ENCODE measurements at regions not wholly inside any gene's neighbourhood (a gene's known extent, or its start where the extent isn't known, plus 50 kb on each side); places are given as distances from the start of the nearest gene placed in this dataset.

DNA sequence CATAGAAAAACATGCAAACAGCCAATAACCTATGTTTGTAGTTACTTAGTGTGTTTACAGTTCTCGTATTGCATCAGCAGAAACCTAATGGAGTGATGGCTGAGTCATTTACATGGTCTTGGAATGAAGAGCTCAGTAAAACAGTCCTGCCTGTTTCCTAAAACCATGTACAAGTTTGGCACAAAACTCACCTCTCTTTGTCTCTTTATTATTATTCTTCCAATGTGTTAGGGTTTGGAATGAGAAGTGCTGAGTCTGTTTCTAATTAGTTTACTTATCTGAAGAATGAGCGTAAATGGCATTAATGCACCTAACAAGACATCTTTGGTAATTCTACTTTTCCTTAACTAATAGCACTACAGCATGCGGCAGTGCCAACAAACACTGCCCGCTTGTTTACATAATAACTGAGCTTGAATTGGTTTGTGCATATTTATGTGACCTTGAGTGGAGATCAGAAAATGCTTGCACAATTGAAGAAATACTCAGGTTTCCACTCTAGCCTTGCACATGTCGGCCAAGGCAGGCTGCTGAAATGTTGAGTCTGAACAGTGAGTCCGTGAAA lies 385.4 kb upstream of the SEMA6D start:
- ATAC-seq (no peak), DNase-seq (no peak)
- Histone ChIP-seq H3K27me3 (ENCODE audit: control insufficient read depth in 2 of 2, insufficient read depth in 2 of 2, low read length in 2 of 2) (no peaks in the 10 kb centered on the region), H3K4me1 (ENCODE audit: control insufficient read depth in 2 of 2, insufficient read depth in 2 of 2, low read length in 2 of 2) (no peaks in the 10 kb centered on the region), H3K4me3 (ENCODE audit: low read length) (no peak overlapping the region), H3K36me3 (ENCODE audit: control insufficient read depth in 2 of 3, insufficient read depth in 3 of 3, low read length in 3 of 3) (no peaks in the 10 kb centered on the region), H3K9me3 (ENCODE audit: control insufficient read depth in 2 of 3, low read length in 3 of 3) (no peaks in the 10 kb centered on the region), H3K27ac (ENCODE audit: low read depth, low read length) (no peak overlapping the region)
- intact Hi-C loops (cut with micrococcal nuclease): no loop called here
- Mint-ChIP-seq H3K4me1 (peaks cover 0 to 1% (median 0%) of the 10 kb centered on the region in 7 donors), H3K4me3 (no peak overlapping the region), H3K9me3 (peaks cover 0 to 9% (median 2%) of the 10 kb centered on the region in 11 donors), H3K36me3 (no peaks in the 10 kb centered on the region), H3K27me3 (peaks cover 0 to 4% (median 0%) of the 10 kb centered on the region in 5 donors), H3K27ac (no peak overlapping the region)
- ChIA-PET POLR2A (no interaction called here), CTCF (no interaction called here)

- CTCF ChIA-PET: no interaction called here
Observed at GRCh38 chr15:47332481-47332880, 384.8 kb upstream of the SEMA6D start.

DNA sequence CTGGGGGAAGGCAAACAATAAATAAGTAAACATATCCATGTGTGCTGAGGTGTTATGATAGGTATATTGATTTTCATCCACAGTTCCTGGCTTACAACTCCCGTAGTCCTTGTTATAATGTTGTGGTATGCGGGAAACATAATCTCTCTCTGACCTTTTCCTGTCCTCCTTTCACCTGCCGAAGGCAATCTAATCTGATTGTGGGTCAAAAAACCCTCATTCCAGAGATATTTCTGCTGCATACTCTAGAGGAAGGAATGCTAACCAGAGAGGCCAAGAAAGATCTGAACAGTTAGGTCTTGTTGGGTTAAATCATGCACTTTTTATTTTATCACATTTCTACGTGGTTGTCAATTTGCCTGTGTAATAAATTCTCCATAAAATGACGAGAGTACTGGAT lies 383.6 kb upstream of the SEMA6D start:
- Histone ChIP-seq H3K4me1 (ENCODE audit: control insufficient read depth in 2 of 2, insufficient read depth in 2 of 2, low read length in 2 of 2) (no peaks in the 10 kb centered on the region), H3K27me3 (ENCODE audit: control insufficient read depth in 2 of 2, insufficient read depth in 2 of 2, low read length in 2 of 2) (no peaks in the 10 kb centered on the region), H3K9me3 (ENCODE audit: control insufficient read depth in 2 of 3, low read length in 3 of 3) (no peaks in the 10 kb centered on the region), H3K36me3 (ENCODE audit: control insufficient read depth in 2 of 3, insufficient read depth in 3 of 3, low read length in 3 of 3) (no peaks in the 10 kb centered on the region), H3K4me3 (ENCODE audit: low read length) (no peak overlapping the region), H3K27ac (ENCODE audit: low read depth, low read length) (no peak overlapping the region)
- ATAC-seq: no peak
- Mint-ChIP-seq H3K4me1 (peaks cover 0 to 1% (median 0%) of the 10 kb centered on the region in 7 donors), H3K27me3 (peaks cover 0 to 4% (median 0%) of the 10 kb centered on the region in 5 donors), H3K36me3 (no peaks in the 10 kb centered on the region), H3K27ac (no peak overlapping the region), H3K9me3 (peaks cover 0 to 10% (median 2%) of the 10 kb centered on the region in 11 donors), H3K4me3 (no peak overlapping the region)
- ChIA-PET CTCF (no interaction called here), POLR2A (no interaction called here)
- intact Hi-C loops (cut with micrococcal nuclease): no loop called here
- no peak for DNase-seq

More at GRCh38 chr15:47332481-47332880, 384.8 kb upstream of the SEMA6D start:
- POLR2A ChIA-PET: no interaction called here
- Histone ChIP-seq H3K27ac (ENCODE audit: low read depth, low read length) (no peak overlapping the region), H3K4me1 (ENCODE audit: control insufficient read depth in 2 of 2, insufficient read depth in 2 of 2, low read length in 2 of 2) (no peaks in the 10 kb centered on the region), H3K9me3 (ENCODE audit: control insufficient read depth in 2 of 3, low read length in 3 of 3) (no peaks in the 10 kb centered on the region), H3K27me3 (ENCODE audit: control insufficient read depth in 2 of 2, insufficient read depth in 2 of 2, low read length in 2 of 2) (no peaks in the 10 kb centered on the region), H3K4me3 (ENCODE audit: low read length) (no peak overlapping the region), H3K36me3 (ENCODE audit: control insufficient read depth in 2 of 3, insufficient read depth in 3 of 3, low read length in 3 of 3) (no peaks in the 10 kb centered on the region)
- intact Hi-C loops (cut with micrococcal nuclease): no loop called here
- no peaks in the 10 kb centered on the region for H3K36me3 Mint-ChIP-seq
- H3K4me1 Mint-ChIP-seq: peaks cover 0 to 1% (median 0%) of the 10 kb centered on the region in 7 donors
- DNase-seq (no peak), ATAC-seq (no peak)
- no peak overlapping the region for H3K27ac Mint-ChIP-seq
- H3K4me3 Mint-ChIP-seq: no peak overlapping the region
- H3K9me3 Mint-ChIP-seq: peaks cover 0 to 9% (median 2%) of the 10 kb centered on the region in 11 donors
- H3K27me3 Mint-ChIP-seq: peaks cover 0 to 4% (median 0%) of the 10 kb centered on the region in 5 donors

DNA sequence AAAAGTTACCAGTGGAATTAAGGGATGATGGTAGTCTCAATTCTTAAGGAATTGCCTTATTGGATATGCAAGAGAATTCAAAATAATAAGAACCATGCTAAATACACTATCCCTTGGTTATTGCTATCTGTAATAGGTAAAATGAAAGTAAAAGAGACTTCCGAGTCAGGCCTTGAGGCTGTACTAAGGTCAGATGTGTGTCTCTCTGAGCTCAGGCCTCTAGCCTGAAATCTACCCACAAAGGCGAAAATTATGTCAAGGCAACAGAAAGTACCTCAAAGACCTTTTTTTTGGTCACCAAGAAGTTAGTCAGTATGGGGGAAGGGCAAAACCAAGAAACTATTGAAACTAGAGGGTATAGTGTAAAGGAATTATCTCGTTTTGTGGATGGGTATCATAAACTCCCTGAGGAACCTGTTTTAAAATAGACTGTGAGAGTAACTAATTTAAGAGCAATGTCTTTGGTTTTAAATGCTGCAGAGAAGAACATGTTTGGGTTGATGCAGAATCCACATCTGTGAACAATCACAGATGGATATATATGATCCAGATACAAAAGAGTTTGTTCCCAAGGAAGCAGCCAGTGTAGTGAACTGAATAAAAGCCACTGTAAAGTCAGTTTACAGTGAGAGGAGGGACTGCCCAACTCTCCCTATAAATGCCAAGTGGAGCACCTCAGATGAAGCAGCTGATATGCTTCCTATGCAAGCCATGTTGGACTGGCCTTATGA lies 382.3 kb upstream of the SEMA6D start:
- H3K9me3 ChIP-seq (ENCODE audit: control insufficient read depth in 2 of 3, low read length in 3 of 3): no peaks in the 10 kb centered on the region
- POLR2A ChIA-PET: no interaction called here
- no peaks in the 10 kb centered on the region for H3K36me3 Mint-ChIP-seq
- ATAC-seq (no peak), DNase-seq (no peak)
- peaks cover 0 to 10% (median 2%) of the 10 kb centered on the region in 11 donors for H3K9me3 Mint-ChIP-seq
- CTCF ChIA-PET: no interaction called here
- peaks cover 0 to 6% (median 0%) of the 10 kb centered on the region in 5 donors for H3K27me3 Mint-ChIP-seq
- H3K27me3 ChIP-seq (ENCODE audit: control insufficient read depth in 2 of 2, insufficient read depth in 2 of 2, low read length in 2 of 2): no peaks in the 10 kb centered on the region
- H3K4me3 ChIP-seq (ENCODE audit: low read length): no peak overlapping the region
- intact Hi-C loops (cut with micrococcal nuclease): no loop called here
- H3K27ac Mint-ChIP-seq: no peak overlapping the region
- no peaks in the 10 kb centered on the region for H3K36me3 ChIP-seq (ENCODE audit: control insufficient read depth in 2 of 3, insufficient read depth in 3 of 3, low read length in 3 of 3)
- H3K4me3 Mint-ChIP-seq: no peak overlapping the region
- H3K27ac ChIP-seq (ENCODE audit: low read depth, low read length): no peak overlapping the region
- H3K4me1 ChIP-seq (ENCODE audit: control insufficient read depth in 2 of 2, insufficient read depth in 2 of 2, low read length in 2 of 2): no peaks in the 10 kb centered on the region
- peaks cover 0 to 1% (median 0%) of the 10 kb centered on the region in 7 donors for H3K4me1 Mint-ChIP-seq

GRCh38 chr15:47337106-47337505 lies 380.2 kb upstream of the SEMA6D start:
- Mint-ChIP-seq H3K4me3 (no peak overlapping the region), H3K36me3 (no peaks in the 10 kb centered on the region), H3K4me1 (peaks cover 0 to 1% (median 0%) of the 10 kb centered on the region in 7 donors), H3K9me3 (peaks cover 0 to 10% (median 0%) of the 10 kb centered on the region in 11 donors), H3K27me3 (peaks cover 0 to 6% (median 0%) of the 10 kb centered on the region in 5 donors), H3K27ac (no peak overlapping the region)
- Histone ChIP-seq H3K4me1 (ENCODE audit: control insufficient read depth in 2 of 2, insufficient read depth in 2 of 2, low read length in 2 of 2) (no peaks in the 10 kb centered on the region), H3K27me3 (ENCODE audit: control insufficient read depth in 2 of 2, insufficient read depth in 2 of 2, low read length in 2 of 2) (no peaks in the 10 kb centered on the region), H3K4me3 (ENCODE audit: low read length) (no peak overlapping the region), H3K27ac (ENCODE audit: low read depth, low read length) (no peak overlapping the region), H3K36me3 (ENCODE audit: control insufficient read depth in 2 of 3, insufficient read depth in 3 of 3, low read length in 3 of 3) (no peaks in the 10 kb centered on the region), H3K9me3 (ENCODE audit: control insufficient read depth in 2 of 3, low read length in 3 of 3) (no peaks in the 10 kb centered on the region)
- POLR2A ChIA-PET: no interaction called here
- CTCF ChIA-PET: no interaction called here
- DNase-seq (no peak), ATAC-seq (no peak)
- intact Hi-C loops (cut with micrococcal nuclease): no loop called here

DNA sequence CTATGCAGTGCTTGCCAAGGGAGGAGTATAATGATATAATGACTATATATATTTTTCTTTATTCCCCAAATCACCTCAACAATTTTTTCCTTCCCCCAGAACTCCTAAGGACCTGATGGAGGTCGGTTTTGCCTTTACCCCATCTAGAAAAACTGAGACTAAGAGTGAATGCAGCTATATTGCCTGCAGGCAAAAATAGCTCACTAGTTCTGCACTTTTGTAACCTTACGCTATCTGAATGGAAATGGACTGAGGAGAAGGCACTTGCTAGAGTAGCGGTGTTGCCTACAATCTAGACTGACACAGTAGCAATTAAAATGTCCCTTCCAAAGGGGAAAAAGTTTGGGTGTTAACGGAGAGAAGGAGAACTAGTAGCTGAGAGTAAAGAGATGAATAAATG lies 379.5 kb upstream of the SEMA6D start:
- Mint-ChIP-seq H3K4me3 (no peak overlapping the region), H3K9me3 (peaks cover 0 to 10% (median 0%) of the 10 kb centered on the region in 11 donors), H3K4me1 (peaks cover 0 to 1% (median 0%) of the 10 kb centered on the region in 7 donors), H3K27me3 (peaks cover 0 to 6% (median 0%) of the 10 kb centered on the region in 5 donors), H3K27ac (no peak overlapping the region), H3K36me3 (no peaks in the 10 kb centered on the region)
- no peaks in the 10 kb centered on the region for H3K9me3 ChIP-seq (ENCODE audit: control insufficient read depth in 2 of 3, low read length in 3 of 3)
- no peak for DNase-seq
- POLR2A ChIA-PET: no interaction called here
- no peak overlapping the region for H3K27ac ChIP-seq (ENCODE audit: low read depth, low read length)
- H3K36me3 ChIP-seq (ENCODE audit: control insufficient read depth in 2 of 3, insufficient read depth in 3 of 3, low read length in 3 of 3): no peaks in the 10 kb centered on the region
- no peak for ATAC-seq
- CTCF ChIA-PET: no interaction called here
- H3K4me1 ChIP-seq (ENCODE audit: control insufficient read depth in 2 of 2, insufficient read depth in 2 of 2, low read length in 2 of 2): no peaks in the 10 kb centered on the region
- intact Hi-C loops (cut with micrococcal nuclease): no loop called here
- H3K4me3 ChIP-seq (ENCODE audit: low read length): no peak overlapping the region
- H3K27me3 ChIP-seq (ENCODE audit: control insufficient read depth in 2 of 2, insufficient read depth in 2 of 2, low read length in 2 of 2): no peaks in the 10 kb centered on the region

DNA sequence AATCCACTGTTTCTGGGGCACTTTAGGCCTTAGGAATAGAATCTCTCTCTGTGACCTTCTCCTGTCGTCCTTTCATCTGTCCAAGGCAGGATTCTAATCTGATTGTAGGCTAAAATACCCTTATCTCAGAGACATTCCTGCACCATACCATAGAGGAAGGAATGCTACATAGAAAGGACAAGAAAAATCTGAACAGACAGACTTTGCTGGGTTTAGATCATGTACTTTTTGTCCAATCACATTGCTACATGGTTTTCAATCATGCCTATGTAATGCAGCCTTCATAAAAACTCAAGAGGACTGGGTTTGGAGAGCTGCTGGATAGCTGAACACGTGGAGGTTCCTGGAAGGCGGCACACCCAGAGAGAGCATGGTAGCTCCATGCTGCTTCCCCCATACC lies 378.5 kb upstream of the SEMA6D start:
- intact Hi-C loops (cut with micrococcal nuclease): no loop called here
- no peaks in the 10 kb centered on the region for H3K36me3 ChIP-seq (ENCODE audit: control insufficient read depth in 2 of 3, insufficient read depth in 3 of 3, low read length in 3 of 3)
- H3K9me3 Mint-ChIP-seq: peaks cover 0 to 10% (median 0%) of the 10 kb centered on the region in 11 donors
- H3K4me1 Mint-ChIP-seq: peaks cover 0 to 1% (median 0%) of the 10 kb centered on the region in 7 donors
- no peak overlapping the region for H3K4me3 Mint-ChIP-seq
- peaks cover 0 to 6% (median 0%) of the 10 kb centered on the region in 5 donors for H3K27me3 Mint-ChIP-seq
- H3K4me3 ChIP-seq (ENCODE audit: low read length): no peak overlapping the region
- H3K27me3 ChIP-seq (ENCODE audit: control insufficient read depth in 2 of 2, insufficient read depth in 2 of 2, low read length in 2 of 2): no peaks in the 10 kb centered on the region
- H3K4me1 ChIP-seq (ENCODE audit: control insufficient read depth in 2 of 2, insufficient read depth in 2 of 2, low read length in 2 of 2): no peaks in the 10 kb centered on the region
- DNase-seq: no peak
- no peak for ATAC-seq
- CTCF ChIA-PET: no interaction called here
- H3K36me3 Mint-ChIP-seq: no peaks in the 10 kb centered on the region
- no peak overlapping the region for H3K27ac Mint-ChIP-seq
- no peaks in the 10 kb centered on the region for H3K9me3 ChIP-seq (ENCODE audit: control insufficient read depth in 2 of 3, low read length in 3 of 3)
- POLR2A ChIA-PET: no interaction called here
- no peak overlapping the region for H3K27ac ChIP-seq (ENCODE audit: low read depth, low read length)

Measured in naive thymus-derived CD4-positive, alpha-beta T cell (primary cell).